Stomach (tissue), 4 donors: ENCODE measurements at regions not wholly inside any gene's neighbourhood (a gene's known extent, or its start where the extent isn't known, plus 50 kb on each side); places are given as distances from the start of the nearest gene placed in this dataset.

Source experiments
- EP300 ChIP-seq: sonication (generic); formaldehyde crosslinking; IDR thresholded peaks from one replicate; pipeline ENCODE4 v1.6.1; 2017; ENCODE audit warnings: antibody characterized with exemption
- POLR2A ChIP-seq, 4 donors: fragments of 450-650 bp; IDR thresholded peaks; one replicate each; pipeline ENCODE4 v1.6.1; 2016; ENCODE audit warnings: antibody characterized with exemption in 4 of 4, control low read depth in 2 of 4, mild to moderate bottlenecking in 1 of 4, moderate library complexity in 1 of 4
- POLR2AphosphoS5 ChIP-seq, 3 donors: sonication (generic); formaldehyde crosslinking; IDR thresholded peaks; one replicate each; pipeline ENCODE4 v1.6.1; 2016; ENCODE audit warnings: antibody characterized with exemption in 3 of 3
- TF ChIP-seq, protein P1 (sequence below), 7 experiments: fragments of 450-650 bp in 4 of 7; fragments of 200-600 bp in 3 of 7; sonication (generic) in 3 of 7; IDR thresholded peaks; one replicate each; pipeline ENCODE4 v1.5.1; 2016 to 2019; ENCODE audit warnings: antibody characterized with exemption in 7 of 7, control low read depth in 2 of 7, mild to moderate bottlenecking in 1 of 7

DNA sequence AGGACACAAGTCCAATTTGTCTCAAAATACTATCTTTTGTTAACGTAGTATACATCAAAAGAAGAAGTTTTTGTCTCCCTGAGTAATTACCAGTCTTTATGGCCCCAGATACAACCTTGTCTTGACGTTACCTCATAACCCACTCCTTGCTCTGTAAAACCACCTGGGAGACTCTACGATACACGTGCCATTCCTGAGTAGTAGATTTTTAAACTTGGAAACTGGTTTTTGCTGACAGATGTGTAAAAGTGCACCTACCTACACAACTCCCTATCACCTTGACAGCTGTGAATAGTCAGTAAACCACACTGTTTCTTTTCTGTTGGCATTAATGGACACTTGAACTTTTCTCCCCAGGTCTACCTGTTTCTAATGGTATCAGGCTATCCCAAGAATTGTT, 51.7 kb upstream of the RARB start:
- TF ChIP-seq, protein P1, sequence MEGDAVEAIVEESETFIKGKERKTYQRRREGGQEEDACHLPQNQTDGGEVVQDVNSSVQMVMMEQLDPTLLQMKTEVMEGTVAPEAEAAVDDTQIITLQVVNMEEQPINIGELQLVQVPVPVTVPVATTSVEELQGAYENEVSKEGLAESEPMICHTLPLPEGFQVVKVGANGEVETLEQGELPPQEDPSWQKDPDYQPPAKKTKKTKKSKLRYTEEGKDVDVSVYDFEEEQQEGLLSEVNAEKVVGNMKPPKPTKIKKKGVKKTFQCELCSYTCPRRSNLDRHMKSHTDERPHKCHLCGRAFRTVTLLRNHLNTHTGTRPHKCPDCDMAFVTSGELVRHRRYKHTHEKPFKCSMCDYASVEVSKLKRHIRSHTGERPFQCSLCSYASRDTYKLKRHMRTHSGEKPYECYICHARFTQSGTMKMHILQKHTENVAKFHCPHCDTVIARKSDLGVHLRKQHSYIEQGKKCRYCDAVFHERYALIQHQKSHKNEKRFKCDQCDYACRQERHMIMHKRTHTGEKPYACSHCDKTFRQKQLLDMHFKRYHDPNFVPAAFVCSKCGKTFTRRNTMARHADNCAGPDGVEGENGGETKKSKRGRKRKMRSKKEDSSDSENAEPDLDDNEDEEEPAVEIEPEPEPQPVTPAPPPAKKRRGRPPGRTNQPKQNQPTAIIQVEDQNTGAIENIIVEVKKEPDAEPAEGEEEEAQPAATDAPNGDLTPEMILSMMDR (IDR thresholded peaks at IDR 0.05): no peak
- TF ChIP-seq EP300 (no peak), POLR2A (IDR thresholded peaks at IDR 0.05) (no peak), POLR2AphosphoS5 (IDR thresholded peaks at IDR 0.05) (no peak)
